A673 (cell line): ENCODE measurements at regions not wholly inside any gene's neighbourhood (a gene's known extent, or its start where the extent isn't known, plus 50 kb on each side); places are given as distances from the start of the nearest gene placed in this dataset.

Source experiments
- CTCF ChIP-seq: fragments of 300-800, 200-600 bp; sonication (generic); conservative IDR thresholded peaks from 2 replicates; pipeline ENCODE4 v1.5.1; 2017; ENCODE audit warnings: low read depth, mild to moderate bottlenecking, antibody characterized with exemption, low read length, moderate library complexity, mixed read lengths
- EZH2 ChIP-seq: fragments of 200-600 bp; sonication (generic); IDR thresholded peaks from 2 replicates; pipeline ENCODE4 v1.6.1; 2017; ENCODE audit warnings: borderline replicate concordance, low read depth, mild to moderate bottlenecking, mixed read lengths, antibody characterized with exemption, low read length; ENCODE audit not compliant: poor library complexity, severe bottlenecking

DNA sequence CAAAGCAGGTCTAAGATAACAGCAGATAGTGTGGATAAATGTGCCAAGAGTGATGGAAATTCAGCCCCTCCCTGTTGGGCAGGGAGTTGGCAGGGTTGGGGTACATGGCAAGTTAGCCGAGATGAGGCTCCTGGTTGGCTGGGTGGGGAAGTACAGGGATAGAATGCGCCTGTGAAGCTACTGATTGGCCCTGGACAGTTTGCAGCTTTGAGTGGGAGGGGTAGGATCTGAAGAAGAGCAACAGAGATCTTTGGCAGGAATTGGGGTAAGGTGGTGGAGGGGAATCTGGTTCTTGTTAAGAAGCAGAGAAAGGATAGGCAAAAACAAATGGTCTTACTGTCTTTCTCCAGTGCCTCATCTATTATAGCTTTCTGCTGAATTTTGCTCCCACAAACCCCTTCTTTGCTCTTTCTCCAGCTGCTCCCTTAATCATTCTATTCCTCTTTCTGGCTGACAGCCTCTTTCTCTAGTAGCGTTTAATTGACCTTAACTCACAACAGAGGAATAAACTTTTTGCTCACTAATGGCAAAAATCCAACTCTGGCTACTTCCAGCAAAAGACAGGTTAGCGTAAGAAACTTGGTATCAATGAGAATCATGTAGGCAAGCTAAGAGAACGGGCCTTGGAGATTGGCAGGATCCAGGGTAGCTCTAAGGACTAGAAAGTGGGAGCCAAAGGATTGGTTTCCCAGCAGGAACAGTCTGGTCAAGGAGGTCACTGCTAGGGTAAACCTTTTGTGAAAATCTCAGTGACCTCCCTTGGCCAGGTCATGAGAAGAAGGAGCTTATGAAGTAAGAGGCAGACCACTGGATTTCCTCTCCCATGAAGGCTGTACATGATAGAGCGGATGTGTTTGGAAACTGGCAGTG lies 86.3 kb upstream of the CARMIL1 start:
- TF ChIP-seq CTCF (no peak), EZH2 (no peak)
